Gastroesophageal sphincter (tissue), 4 donors: ENCODE measurements at regions not wholly inside any gene's neighbourhood (a gene's known extent, or its start where the extent isn't known, plus 50 kb on each side); places are given as distances from the start of the nearest gene placed in this dataset.

Source experiments
- ATAC-seq: fragments of 150-250 bp; one replicate; pipeline ENCODE4 v1.9.1; 2016; ENCODE audit warnings: mild to moderate bottlenecking, moderate library complexity
- H3K27ac ChIP-seq, 4 donors: fragments of 200-600 bp; sonication (generic) in 3 of 4; 1 replicate in 3 of 4; 2 replicates in 1 of 4; pipeline ENCODE4 v1.5.1; 2016 to 2019
- H3K27me3 ChIP-seq: fragments of 200-600 bp; sonication (generic); one replicate; pipeline ENCODE4 v1.5.1; 2019
- H3K36me3 ChIP-seq, 2 donors: fragments of 200-600 bp; sonication (generic); one replicate each; pipeline ENCODE4 v1.5.1; 2019; ENCODE audit warnings: control low read depth in 1 of 2
- H3K4me1 ChIP-seq, 3 donors: fragments of 200-600 bp; sonication (generic); 1 replicate in 2 of 3; 2 replicates in 1 of 3; pipeline ENCODE4 v1.5.1; 2016 to 2019; ENCODE audit warnings: control low read depth in 2 of 3
- H3K4me3 ChIP-seq, 2 donors: fragments of 200-600 bp; sonication (generic); one replicate each; pipeline ENCODE4 v1.5.1; 2019; ENCODE audit warnings: mild to moderate bottlenecking in 1 of 2, moderate library complexity in 1 of 2
- H3K9me3 ChIP-seq, 3 donors: fragments of 200-600 bp; sonication (generic); one replicate each; pipeline ENCODE4 v1.5.1; 2017 to 2019; ENCODE audit warnings: control low read depth in 2 of 3
- CTCF ChIP-seq, 4 experiments: fragments of 200-600 bp in 2 of 4; fragments of 450-650 bp in 2 of 4; sonication (generic) in 1 of 4; IDR thresholded peaks; one replicate each; pipeline ENCODE4 v1.5.1; 2017 to 2019; ENCODE audit warnings: antibody characterized with exemption in 4 of 4, mild to moderate bottlenecking in 2 of 4, moderate library complexity in 2 of 4
- EP300 ChIP-seq: sonication (generic); formaldehyde crosslinking; IDR thresholded peaks from one replicate; pipeline ENCODE4 v1.6.1; 2017; ENCODE audit warnings: antibody characterized with exemption, mild to moderate bottlenecking
- POLR2A ChIP-seq, 2 donors: fragments of 450-650 bp; IDR thresholded peaks; one replicate each; pipeline ENCODE4 v1.6.1; 2017; ENCODE audit warnings: antibody characterized with exemption in 2 of 2, mild to moderate bottlenecking in 2 of 2, moderate library complexity in 1 of 2
- POLR2AphosphoS5 ChIP-seq: sonication (generic); formaldehyde crosslinking; IDR thresholded peaks from one replicate; pipeline ENCODE4 v1.6.1; 2017; ENCODE audit warnings: antibody characterized with exemption
- WGBS, 2 donors: methylation state at CpG; one replicate each; pipeline ENCODE4 v1.1.5; 2018; ENCODE audit warnings: low coverage in 1 of 2; 5-methylcytosine and 5-hydroxymethylcytosine counted together

GRCh38 chr18:37649416-37649815 lies 83.8 kb upstream of the CELF4 start:
- peaks cover 0 to 38% (median 0%) of the 10 kb centered on the region in 3 donors for H3K9me3 ChIP-seq
- no peaks in the 10 kb centered on the region for H3K27me3 ChIP-seq
- no peak overlapping the region for H3K4me3 ChIP-seq
- no peak overlapping the region for H3K27ac ChIP-seq
- H3K4me1 ChIP-seq = no peaks in the 10 kb centered on the region
- no peaks in the 10 kb centered on the region for H3K36me3 ChIP-seq
- TF ChIP-seq EP300 (no peak), CTCF (IDR thresholded peaks at IDR 0.05) (no peak), POLR2A (IDR thresholded peaks at IDR 0.05) (no peak), POLR2AphosphoS5 (no peak)
- ATAC-seq = no peak

GRCh38 chr18:37641573-37641972 lies 76.0 kb upstream of the CELF4 start:
- H3K9me3 ChIP-seq = peaks cover 0 to 30% (median 0%) of the 10 kb centered on the region in 3 donors
- H3K27me3 ChIP-seq = no peaks in the 10 kb centered on the region
- WGBS, 2 donors = 50% methylated on average over 1 of the region's 2 CpGs; no CpG with 5 or more reads in 1 of the 2 donors
- no peak overlapping the region for H3K27ac ChIP-seq
- no peak for TF ChIP-seq CTCF (IDR thresholded peaks at IDR 0.05)
- TF ChIP-seq EP300 = no peak
- no peak for TF ChIP-seq POLR2A (IDR thresholded peaks at IDR 0.05)
- TF ChIP-seq POLR2AphosphoS5 = no peak
- no peaks in the 10 kb centered on the region for H3K36me3 ChIP-seq
- ATAC-seq = no peak
- no peaks in the 10 kb centered on the region for H3K4me1 ChIP-seq
- H3K4me3 ChIP-seq = no peak overlapping the region

GRCh38 chr18:37640504-37640903 lies 74.9 kb upstream of the CELF4 start:
- H3K27me3 ChIP-seq = no peaks in the 10 kb centered on the region
- H3K27ac ChIP-seq = no peak overlapping the region
- peaks cover 0 to 20% (median 0%) of the 10 kb centered on the region in 3 donors for H3K9me3 ChIP-seq
- no peaks in the 10 kb centered on the region for H3K36me3 ChIP-seq
- no peak overlapping the region for H3K4me3 ChIP-seq
- no peak for ATAC-seq
- no peak for TF ChIP-seq CTCF (IDR thresholded peaks at IDR 0.05)
- no peak for TF ChIP-seq POLR2AphosphoS5
- no peak for TF ChIP-seq POLR2A (IDR thresholded peaks at IDR 0.05)
- no peak for TF ChIP-seq EP300
- H3K4me1 ChIP-seq = no peaks in the 10 kb centered on the region

- no peak for TF ChIP-seq POLR2AphosphoS5
- no peak for TF ChIP-seq CTCF (IDR thresholded peaks at IDR 0.05)
- H3K9me3 ChIP-seq = peaks cover 0 to 13% (median 0%) of the 10 kb centered on the region in 3 donors
- 60 to 67% methylated on average over 1 to 2 of the region's 3 CpGs for WGBS, 2 donors
- H3K4me1 ChIP-seq = no peaks in the 10 kb centered on the region
- no peak overlapping the region for H3K4me3 ChIP-seq
- H3K27me3 ChIP-seq = no peaks in the 10 kb centered on the region
- no peaks in the 10 kb centered on the region for H3K36me3 ChIP-seq
- H3K27ac ChIP-seq = no peak overlapping the region
- ATAC-seq = no peak
Measured at GRCh38 chr18:37639846-37640245, 74.2 kb upstream of the CELF4 start.

GRCh38 chr18:37637478-37637850 lies 71.9 kb upstream of the CELF4 start:
- Histone ChIP-seq H3K27me3 (no peaks in the 10 kb centered on the region), H3K36me3 (no peaks in the 10 kb centered on the region), H3K27ac (no peak overlapping the region), H3K9me3 (no peaks in the 10 kb centered on the region), H3K4me1 (no peaks in the 10 kb centered on the region), H3K4me3 (no peak overlapping the region)
- TF ChIP-seq EP300 = no peak
- TF ChIP-seq POLR2A (IDR thresholded peaks at IDR 0.05) = no peak
- no peak for TF ChIP-seq CTCF (IDR thresholded peaks at IDR 0.05)
- no peak for TF ChIP-seq POLR2AphosphoS5
- no peak for ATAC-seq
- WGBS, 2 donors = 86 to 100% methylated on average over 2 to 3 of the region's 4 CpGs
